Trophoblast cell (in vitro differentiated cells and primary cell): ENCODE measurements at regions not wholly inside any gene's neighbourhood (a gene's known extent, or its start where the extent isn't known, plus 50 kb on each side); places are given as distances from the start of the nearest gene placed in this dataset.

ENCODE experiments used
- DNase-seq, 2 donors: peaks; one replicate each; pipeline ENCODE4 v3.0.0-alpha.2; 2016
- H2AFZ ChIP-seq: 2 replicates; pipeline ENCODE4 v1.6.1; 2013; ENCODE audit warnings: low read length, moderate library complexity, mild to moderate bottlenecking; ENCODE audit not compliant: insufficient read depth, poor library complexity
- H2AK5ac ChIP-seq: 2 replicates; pipeline ENCODE4 v1.6.1; 2013; ENCODE audit warnings: mild to moderate bottlenecking, low read length
- H2BK120ac ChIP-seq: 2 replicates; pipeline ENCODE4 v1.6.1; 2013; ENCODE audit warnings: low read length, mild to moderate bottlenecking, moderate library complexity; ENCODE audit not compliant: insufficient read depth, poor library complexity
- H2BK12ac ChIP-seq: 2 replicates; pipeline ENCODE4 v1.6.1; 2013; ENCODE audit warnings: mild to moderate bottlenecking, low read length, moderate library complexity
- H2BK5ac ChIP-seq: 2 replicates; pipeline ENCODE4 v1.6.1; 2013; ENCODE audit warnings: low read length, low read depth, moderate library complexity, mild to moderate bottlenecking; ENCODE audit not compliant: poor library complexity
- H3K14ac ChIP-seq: 2 replicates; pipeline ENCODE4 v1.6.1; 2013; ENCODE audit warnings: mild to moderate bottlenecking, low read length
- H3K18ac ChIP-seq: 2 replicates; pipeline ENCODE4 v1.6.1; 2013; ENCODE audit warnings: mild to moderate bottlenecking, low read length
- H3K23ac ChIP-seq: 2 replicates; pipeline ENCODE4 v1.6.1; 2013; ENCODE audit warnings: low read length
- H3K27ac ChIP-seq: 2 replicates; pipeline ENCODE4 v1.5.1; 2013; ENCODE audit warnings: low read depth, mild to moderate bottlenecking, inconsistent platforms, low read length, moderate library complexity
- H3K27me3 ChIP-seq: 2 replicates; pipeline ENCODE4 v1.6.1; 2013; ENCODE audit warnings: inconsistent platforms, mild to moderate bottlenecking, low read length, moderate library complexity; ENCODE audit not compliant: insufficient read depth
- H3K36me3 ChIP-seq, 2 experiments: 1 replicate in 1 of 2; 2 replicates in 1 of 2; pipeline ENCODE4 v1.6.1; 2013; ENCODE audit warnings: low read length in 2 of 2, mild to moderate bottlenecking in 2 of 2, moderate library complexity in 1 of 2; ENCODE audit not compliant: insufficient read depth in 2 of 2, control insufficient read depth in 1 of 2
- H3K4ac ChIP-seq: 2 replicates; pipeline ENCODE4 v1.6.1; 2013; ENCODE audit warnings: low read depth, mild to moderate bottlenecking, low read length, moderate library complexity
- H3K4me1 ChIP-seq, 2 experiments: 1 replicate in 1 of 2; 2 replicates in 1 of 2; pipeline ENCODE4 v1.6.1; 2013; ENCODE audit warnings: low read length in 2 of 2, mild to moderate bottlenecking in 2 of 2, moderate library complexity in 1 of 2; ENCODE audit not compliant: insufficient read depth in 2 of 2, control insufficient read depth in 1 of 2
- H3K4me2 ChIP-seq: 2 replicates; pipeline ENCODE4 v1.6.1; 2013; ENCODE audit warnings: inconsistent platforms, mild to moderate bottlenecking, low read length, moderate library complexity
- H3K4me3 ChIP-seq: 2 replicates; pipeline ENCODE4 v1.5.1; 2013; ENCODE audit warnings: mild to moderate bottlenecking, low read depth, low read length, inconsistent platforms
- H3K79me1 ChIP-seq: one replicate; pipeline ENCODE4 v1.6.1; 2013; ENCODE audit warnings: low read length
- H3K79me2 ChIP-seq: 2 replicates; pipeline ENCODE4 v1.6.1; 2013; ENCODE audit warnings: low read length, mild to moderate bottlenecking; ENCODE audit not compliant: control insufficient read depth, insufficient read depth, poor library complexity
- H3K9ac ChIP-seq: 2 replicates; pipeline ENCODE4 v1.6.1; 2013; ENCODE audit warnings: mild to moderate bottlenecking, low read length
- H3K9me3 ChIP-seq: 2 replicates; pipeline ENCODE4 v1.6.1; 2013; ENCODE audit warnings: low read depth, mild to moderate bottlenecking, control low read depth, inconsistent platforms, low read length; ENCODE audit not compliant: insufficient read depth
- H4K12ac ChIP-seq: 2 replicates; pipeline ENCODE4 v1.6.1; 2013; ENCODE audit warnings: low read depth, mild to moderate bottlenecking, low read length, moderate library complexity
- H4K8ac ChIP-seq: 2 replicates; pipeline ENCODE4 v1.6.1; 2013; ENCODE audit warnings: low read depth, mild to moderate bottlenecking, low read length, moderate library complexity
- H4K91ac ChIP-seq: one replicate; pipeline ENCODE4 v1.6.1; 2013; ENCODE audit warnings: low read depth, mild to moderate bottlenecking, low read length, moderate library complexity
- WGBS: extraction: QIAGEN DNeasy Blood & Tissue Kit; methylation state at CpG from one replicate; pipeline ENCODE4 v1.1.7; 2013; ENCODE audit warnings: missing lambda C conversion rate; ENCODE audit not compliant: insufficient read length, insufficient coverage; ENCODE audit errors: extremely low coverage; 5-methylcytosine and 5-hydroxymethylcytosine counted together

DNA sequence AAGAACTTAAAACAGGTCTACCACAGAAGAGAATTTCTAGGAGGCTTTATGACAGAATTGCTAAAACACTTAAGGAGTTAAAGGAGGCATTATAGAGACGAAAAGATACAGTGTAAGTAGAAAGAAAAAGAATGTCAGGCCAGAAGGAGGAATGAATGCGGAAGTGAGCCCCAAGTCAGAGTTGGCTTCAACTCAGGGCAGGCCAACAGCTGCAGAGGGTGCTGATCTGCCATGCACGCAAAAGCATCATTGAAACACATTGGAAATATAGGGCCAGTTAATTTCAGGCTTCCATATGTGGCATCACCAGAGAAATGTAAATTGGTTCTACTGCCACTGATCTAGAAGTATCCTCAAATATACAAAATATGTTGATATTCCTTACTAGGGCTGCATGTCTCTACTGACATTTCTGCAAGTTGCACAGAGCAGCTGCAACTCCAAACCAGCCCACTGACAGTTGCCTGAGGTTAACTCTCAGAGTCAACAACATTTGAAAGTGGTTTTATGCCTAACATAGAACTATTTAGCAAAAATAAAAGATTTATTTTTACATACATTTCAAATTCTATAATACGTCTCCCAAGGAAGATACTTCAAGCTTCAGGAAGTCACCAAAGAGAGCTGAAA, 324.1 kb downstream of the C11orf87 start:
- Histone ChIP-seq H3K4me2 (no peak overlapping the region), H3K79me2 (no peaks in the 10 kb centered on the region), H4K8ac (no peak overlapping the region), H4K12ac (no peak overlapping the region), H2BK120ac (no peak overlapping the region), H3K79me1 (no peaks in the 10 kb centered on the region), H2AFZ (no peak overlapping the region), H4K91ac (no peak overlapping the region), H3K9ac (no peak overlapping the region), H3K36me3 (no peaks in the 10 kb centered on the region), H3K27me3 (no peaks in the 10 kb centered on the region), H2AK5ac (no peak overlapping the region), H3K4me1 (no peaks in the 10 kb centered on the region), H3K14ac (no peak overlapping the region), H3K9me3 (no peaks in the 10 kb centered on the region), H3K23ac (no peak overlapping the region), H3K4me3 (no peak overlapping the region), H3K4ac (no peak overlapping the region), H2BK12ac (no peak overlapping the region), H3K27ac (no peak overlapping the region), H2BK5ac (no peak overlapping the region), H3K18ac (no peak overlapping the region)
- no CpG with 5 or more reads among the region's 4 CpGs for WGBS
- DNase-seq: no peak

DNA sequence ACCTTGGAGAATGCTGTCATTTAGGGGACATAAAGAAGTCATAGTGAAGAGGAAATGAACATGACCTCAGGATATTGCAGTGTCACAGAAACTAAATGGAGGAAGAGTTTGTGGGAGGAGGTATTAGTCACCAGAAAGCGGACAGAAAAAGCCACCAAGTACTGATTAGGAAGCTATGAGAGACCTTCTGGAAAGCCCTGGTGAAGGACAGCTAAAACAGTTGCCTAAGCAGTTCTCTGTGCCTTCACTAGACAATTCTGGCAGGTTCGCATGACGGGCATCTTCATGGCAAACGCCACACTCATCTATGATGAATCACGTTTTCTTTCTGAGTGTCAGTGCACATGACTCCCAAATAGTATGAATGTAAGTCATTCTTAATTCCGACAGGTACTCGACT, 325.8 kb downstream of the C11orf87 start:
- no peaks in the 10 kb centered on the region for H3K9me3 ChIP-seq
- no peak overlapping the region for H2BK5ac ChIP-seq
- no peak overlapping the region for H2BK120ac ChIP-seq
- no peaks in the 10 kb centered on the region for H3K79me2 ChIP-seq
- H4K8ac ChIP-seq: no peak overlapping the region
- no peak overlapping the region for H3K27ac ChIP-seq
- H3K14ac ChIP-seq: no peak overlapping the region
- H3K4me3 ChIP-seq: no peak overlapping the region
- no peak overlapping the region for H3K9ac ChIP-seq
- H3K23ac ChIP-seq: no peak overlapping the region
- no peak overlapping the region for H4K12ac ChIP-seq
- H2AK5ac ChIP-seq: no peak overlapping the region
- no peak overlapping the region for H2BK12ac ChIP-seq
- no peak overlapping the region for H3K4me2 ChIP-seq
- H3K27me3 ChIP-seq: no peaks in the 10 kb centered on the region
- H3K79me1 ChIP-seq: no peaks in the 10 kb centered on the region
- H2AFZ ChIP-seq: no peak overlapping the region
- no CpG with 5 or more reads among the region's 7 CpGs for WGBS
- H4K91ac ChIP-seq: no peak overlapping the region
- H3K18ac ChIP-seq: no peak overlapping the region
- H3K4me1 ChIP-seq: no peaks in the 10 kb centered on the region
- H3K4ac ChIP-seq: no peak overlapping the region
- DNase-seq: peak; percentile 37 to 41
- no peaks in the 10 kb centered on the region for H3K36me3 ChIP-seq

DNA sequence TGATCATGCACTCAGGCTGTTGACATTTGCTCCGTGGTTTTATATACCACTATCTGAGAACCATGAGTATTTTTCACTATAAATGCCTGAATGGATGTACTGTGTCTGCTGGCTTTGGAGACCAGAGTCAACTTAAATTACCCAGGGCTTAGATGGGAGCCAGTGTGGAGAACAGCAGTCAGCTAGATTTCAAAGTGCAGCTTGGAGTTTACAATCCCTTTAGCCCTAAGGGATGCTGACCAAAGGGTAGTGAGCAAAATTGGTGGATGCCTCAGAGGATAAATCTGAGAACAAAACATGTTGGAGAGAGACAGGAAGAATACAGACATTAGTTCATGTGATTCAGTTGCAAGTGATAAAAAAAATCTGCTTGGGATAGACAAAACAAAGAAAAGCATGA, 327.5 kb downstream of the C11orf87 start:
- Histone ChIP-seq H3K23ac (no peak overlapping the region), H2BK120ac (no peak overlapping the region), H4K8ac (no peak overlapping the region), H3K79me1 (no peaks in the 10 kb centered on the region), H3K4ac (no peak overlapping the region), H3K14ac (no peak overlapping the region), H3K9me3 (no peaks in the 10 kb centered on the region), H3K9ac (no peak overlapping the region), H3K36me3 (no peaks in the 10 kb centered on the region), H2AK5ac (no peak overlapping the region), H3K27me3 (no peaks in the 10 kb centered on the region), H3K79me2 (no peaks in the 10 kb centered on the region), H2AFZ (no peak overlapping the region), H4K12ac (no peak overlapping the region), H3K4me1 (no peaks in the 10 kb centered on the region), H3K27ac (no peak overlapping the region), H3K4me2 (no peak overlapping the region), H4K91ac (no peak overlapping the region), H2BK5ac (no peak overlapping the region), H3K4me3 (no peak overlapping the region), H2BK12ac (no peak overlapping the region), H3K18ac (no peak overlapping the region)
- DNase-seq: no peak
- WGBS: no CpG with 5 or more reads among the region's 1 CpG

DNA sequence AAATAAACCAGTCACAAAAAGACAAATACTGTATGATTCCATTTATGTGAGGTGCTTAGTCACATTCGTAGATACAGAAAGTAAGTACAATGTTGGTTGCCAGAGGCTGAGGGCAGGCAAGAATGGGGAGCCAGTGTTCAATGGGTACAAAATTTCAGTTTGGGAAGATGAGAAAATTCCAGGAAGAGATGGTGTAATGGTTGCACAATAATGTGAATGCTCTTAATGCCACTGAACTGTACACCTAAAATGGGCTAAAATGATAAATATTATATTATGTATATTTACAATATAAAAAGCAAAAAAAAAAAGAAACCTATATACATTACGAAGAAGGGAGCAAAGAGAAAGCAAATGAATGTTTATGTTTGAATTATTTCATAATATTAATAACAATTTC, 329.0 kb downstream of the C11orf87 start:
- Histone ChIP-seq H3K14ac (no peak overlapping the region), H3K9me3 (no peaks in the 10 kb centered on the region)

More for the DNA sequence above, 329.0 kb downstream of the C11orf87 start:
- H3K4me1 ChIP-seq: no peaks in the 10 kb centered on the region
- H3K23ac ChIP-seq: no peak overlapping the region
- no peak overlapping the region for H3K18ac ChIP-seq
- no peak overlapping the region for H3K9ac ChIP-seq
- no peaks in the 10 kb centered on the region for H3K27me3 ChIP-seq
- H2BK120ac ChIP-seq: no peak overlapping the region
- H3K36me3 ChIP-seq: no peaks in the 10 kb centered on the region
- WGBS: no CpG with 5 or more reads among the region's 2 CpGs
- H4K8ac ChIP-seq: no peak overlapping the region
- no peak for DNase-seq
- no peak overlapping the region for H2AK5ac ChIP-seq
- H4K91ac ChIP-seq: no peak overlapping the region
- H4K12ac ChIP-seq: no peak overlapping the region
- no peak overlapping the region for H2AFZ ChIP-seq
- no peak overlapping the region for H3K4ac ChIP-seq
- H3K4me3 ChIP-seq: no peak overlapping the region
- H3K79me1 ChIP-seq: no peaks in the 10 kb centered on the region
- no peak overlapping the region for H2BK12ac ChIP-seq
- H2BK5ac ChIP-seq: no peak overlapping the region
- no peak overlapping the region for H3K27ac ChIP-seq
- no peaks in the 10 kb centered on the region for H3K79me2 ChIP-seq
- no peak overlapping the region for H3K4me2 ChIP-seq
